ENCODE measurements at regions not wholly inside any gene's neighbourhood (a gene's known extent, or its start where the extent isn't known, plus 50 kb on each side); places are given as distances from the start of the nearest gene placed in this dataset.

DNA sequence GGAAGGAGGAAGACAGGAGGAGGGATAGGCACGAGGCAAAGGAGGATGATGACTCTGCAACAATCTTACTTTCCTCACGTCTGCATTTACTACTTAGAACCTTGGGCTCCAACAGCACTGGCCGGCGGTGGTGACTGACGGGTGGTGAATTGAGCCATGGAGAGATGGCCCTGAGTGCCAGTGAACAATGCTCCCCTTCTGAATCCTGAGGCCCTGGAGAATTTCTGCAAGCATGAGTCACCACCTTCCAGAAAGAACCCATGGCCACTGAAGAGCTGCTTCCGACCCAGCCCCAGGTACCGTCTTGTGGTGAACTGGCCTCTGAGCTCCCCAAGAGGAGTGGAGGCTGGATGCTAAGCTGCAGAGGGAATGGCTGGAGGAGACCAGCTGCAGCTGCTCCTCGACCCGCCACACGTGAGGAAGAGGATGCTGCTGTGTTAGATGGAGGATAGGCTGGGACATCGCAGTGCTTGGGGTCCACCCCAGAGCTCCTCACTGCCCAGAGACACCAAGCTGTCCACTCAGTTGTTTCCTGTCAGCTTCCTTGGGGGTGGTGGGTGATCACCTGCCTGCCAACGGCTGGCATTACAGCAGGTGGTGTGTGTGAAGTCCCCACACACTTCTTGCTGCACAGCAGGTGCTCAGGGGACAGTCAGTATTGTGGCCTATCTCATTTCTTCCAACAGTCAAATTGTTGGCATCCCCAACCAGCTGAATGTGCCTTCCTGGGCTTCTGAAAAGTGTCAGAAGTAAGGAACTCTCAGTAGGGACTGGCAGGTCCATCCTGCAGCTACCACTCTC, 186.5 kb upstream of the ID2 start:
- TF ChIP-seq, protein P1, sequence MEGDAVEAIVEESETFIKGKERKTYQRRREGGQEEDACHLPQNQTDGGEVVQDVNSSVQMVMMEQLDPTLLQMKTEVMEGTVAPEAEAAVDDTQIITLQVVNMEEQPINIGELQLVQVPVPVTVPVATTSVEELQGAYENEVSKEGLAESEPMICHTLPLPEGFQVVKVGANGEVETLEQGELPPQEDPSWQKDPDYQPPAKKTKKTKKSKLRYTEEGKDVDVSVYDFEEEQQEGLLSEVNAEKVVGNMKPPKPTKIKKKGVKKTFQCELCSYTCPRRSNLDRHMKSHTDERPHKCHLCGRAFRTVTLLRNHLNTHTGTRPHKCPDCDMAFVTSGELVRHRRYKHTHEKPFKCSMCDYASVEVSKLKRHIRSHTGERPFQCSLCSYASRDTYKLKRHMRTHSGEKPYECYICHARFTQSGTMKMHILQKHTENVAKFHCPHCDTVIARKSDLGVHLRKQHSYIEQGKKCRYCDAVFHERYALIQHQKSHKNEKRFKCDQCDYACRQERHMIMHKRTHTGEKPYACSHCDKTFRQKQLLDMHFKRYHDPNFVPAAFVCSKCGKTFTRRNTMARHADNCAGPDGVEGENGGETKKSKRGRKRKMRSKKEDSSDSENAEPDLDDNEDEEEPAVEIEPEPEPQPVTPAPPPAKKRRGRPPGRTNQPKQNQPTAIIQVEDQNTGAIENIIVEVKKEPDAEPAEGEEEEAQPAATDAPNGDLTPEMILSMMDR (conservative IDR thresholded peaks at IDR 0.05; ENCODE audit: low read length) = no peak
- no peak for TF ChIP-seq EZH2phosphoT487 (IDR thresholded peaks at IDR 0.05; ENCODE audit: borderline replicate concordance)

All from Loucy (cell line).